Activated T-cell treated with anti-CD3 and anti-CD28 coated beads, Interleukin-2, amount 50 U/mL, for 4 hours (primary cell): ENCODE measurements at regions not wholly inside any gene's neighbourhood (a gene's known extent, or its start where the extent isn't known, plus 50 kb on each side); places are given as distances from the start of the nearest gene placed in this dataset.

ENCODE experiments used
- ATAC-seq, 2 donors: fragments of 200-7000 bp; cut with Tn5 transposase; one replicate each; pipeline ENCODE4 v1.10.0; 2021
- DNase-seq: peaks from one replicate; pipeline ENCODE4 v3.0.0-alpha.2; 2020
- H3K27me3 Mint-ChIP-seq: one replicate; pipeline ENCODE4 v1.8.0; 2021; ENCODE audit warnings: low read depth, mixed read lengths
- H3K36me3 Mint-ChIP-seq: one replicate; pipeline ENCODE4 v1.8.0; 2022; ENCODE audit warnings: mixed read lengths; ENCODE audit not compliant: insufficient read depth
- H3K4me1 Mint-ChIP-seq: one replicate; pipeline ENCODE4 v1.8.0; 2021; ENCODE audit warnings: low read depth, mixed read lengths
- H3K4me3 Mint-ChIP-seq: one replicate; pipeline ENCODE4 v1.8.0; 2021; ENCODE audit warnings: mild to moderate bottlenecking, moderate library complexity, mixed read lengths
- H3K9me3 Mint-ChIP-seq: one replicate; pipeline ENCODE4 v1.8.0; 2021; ENCODE audit warnings: mixed read lengths

DNA sequence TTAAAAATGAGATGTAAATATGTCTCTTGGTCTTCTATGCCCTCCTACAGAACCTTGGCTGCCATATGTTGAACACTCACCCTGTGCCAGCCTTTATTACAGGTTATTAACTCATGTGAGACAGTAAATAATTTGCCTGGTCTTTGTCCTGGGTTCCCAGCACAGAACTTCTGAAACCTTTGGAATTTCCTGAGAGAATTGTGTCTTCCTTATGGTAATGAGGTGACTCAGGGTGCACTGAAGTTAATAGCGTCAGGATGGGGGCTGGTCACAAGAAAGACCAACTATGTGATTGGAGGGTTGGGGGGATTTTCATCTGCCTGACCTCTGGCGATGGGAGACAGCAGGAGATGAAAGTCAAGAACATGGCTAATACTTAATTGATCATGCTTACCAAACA is 289.8 kb upstream of the STS start:
- no peak for ATAC-seq
- H3K4me1 Mint-ChIP-seq = no peaks in the 10 kb centered on the region
- peaks cover 3% of the 10 kb centered on the region for H3K9me3 Mint-ChIP-seq
- no peaks in the 10 kb centered on the region for H3K36me3 Mint-ChIP-seq
- no peak for DNase-seq
- H3K4me3 Mint-ChIP-seq = no peak overlapping the region
- no peaks in the 10 kb centered on the region for H3K27me3 Mint-ChIP-seq

DNA sequence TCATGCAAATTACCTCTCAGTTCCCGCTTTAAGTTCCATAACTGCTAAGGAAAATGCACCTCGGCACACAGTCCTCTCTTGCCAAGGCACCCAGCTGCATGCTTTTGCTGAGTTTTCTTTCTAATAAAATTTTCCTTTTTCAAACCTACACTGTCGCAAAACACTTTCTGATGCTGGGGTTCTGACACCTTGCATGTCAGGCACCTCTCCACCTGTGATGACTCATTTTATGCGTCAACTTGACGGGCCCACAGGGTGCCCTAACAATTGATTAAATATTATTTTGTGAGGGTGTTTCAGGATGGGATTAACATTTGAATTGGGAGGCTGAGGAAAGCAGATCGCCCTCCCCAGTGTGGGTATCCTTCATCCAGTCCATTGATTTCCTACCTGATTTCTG is 291.0 kb upstream of the STS start:
- Mint-ChIP-seq H3K4me3 (no peak overlapping the region), H3K4me1 (no peaks in the 10 kb centered on the region), H3K36me3 (no peaks in the 10 kb centered on the region), H3K27me3 (no peaks in the 10 kb centered on the region), H3K9me3 (peaks cover 3% of the 10 kb centered on the region)
- ATAC-seq (no peak), DNase-seq (no peak)

DNA sequence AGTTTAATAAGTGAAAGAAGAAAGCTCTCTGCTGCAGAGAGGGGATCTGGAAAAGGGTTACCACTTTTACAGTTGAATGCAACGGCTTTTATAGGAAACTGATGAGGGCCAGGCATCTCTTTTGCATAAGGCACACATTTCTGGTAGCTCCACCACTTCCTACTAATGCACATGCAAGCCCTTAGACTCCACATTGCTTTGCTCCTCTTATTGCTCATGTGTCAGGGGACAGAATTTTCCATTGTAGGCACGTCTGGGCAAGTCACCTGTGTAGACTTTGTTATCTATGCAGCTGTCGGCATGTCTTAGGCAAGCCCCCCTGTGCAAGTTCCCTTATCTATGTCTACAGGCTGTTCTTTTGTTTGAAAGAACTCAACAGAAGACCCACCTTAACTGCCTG is 294.6 kb upstream of the STS start:
- ATAC-seq (no peak), DNase-seq (no peak)
- no peaks in the 10 kb centered on the region for H3K27me3 Mint-ChIP-seq
- H3K4me3 Mint-ChIP-seq = no peak overlapping the region
- no peaks in the 10 kb centered on the region for H3K36me3 Mint-ChIP-seq
- H3K9me3 Mint-ChIP-seq = peaks cover 3% of the 10 kb centered on the region
- H3K4me1 Mint-ChIP-seq = no peaks in the 10 kb centered on the region

DNA sequence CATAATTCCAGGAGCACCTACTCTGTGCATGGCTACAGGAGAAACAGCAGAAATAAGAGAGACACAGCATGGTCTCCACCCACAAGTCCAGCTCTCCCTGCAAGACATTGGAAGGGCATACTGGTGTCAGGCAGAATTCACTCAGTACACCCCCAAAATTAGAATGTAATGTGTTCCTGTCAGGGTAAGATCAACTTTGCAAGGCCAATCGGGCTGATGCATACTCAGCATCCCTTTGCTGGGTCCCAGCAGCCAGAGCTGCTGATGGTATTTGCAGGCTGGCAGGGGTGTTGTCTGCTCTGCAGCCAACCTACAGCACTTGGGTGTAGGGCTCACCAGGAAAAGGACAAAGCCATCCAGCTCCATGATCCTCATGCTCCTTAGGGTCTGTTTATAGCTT is 295.4 kb upstream of the STS start:
- no peak for ATAC-seq
- H3K27me3 Mint-ChIP-seq = no peaks in the 10 kb centered on the region
- H3K9me3 Mint-ChIP-seq = peaks cover 3% of the 10 kb centered on the region
- H3K4me1 Mint-ChIP-seq = no peaks in the 10 kb centered on the region
- H3K4me3 Mint-ChIP-seq = no peak overlapping the region
- H3K36me3 Mint-ChIP-seq = no peaks in the 10 kb centered on the region
- no peak for DNase-seq

DNA sequence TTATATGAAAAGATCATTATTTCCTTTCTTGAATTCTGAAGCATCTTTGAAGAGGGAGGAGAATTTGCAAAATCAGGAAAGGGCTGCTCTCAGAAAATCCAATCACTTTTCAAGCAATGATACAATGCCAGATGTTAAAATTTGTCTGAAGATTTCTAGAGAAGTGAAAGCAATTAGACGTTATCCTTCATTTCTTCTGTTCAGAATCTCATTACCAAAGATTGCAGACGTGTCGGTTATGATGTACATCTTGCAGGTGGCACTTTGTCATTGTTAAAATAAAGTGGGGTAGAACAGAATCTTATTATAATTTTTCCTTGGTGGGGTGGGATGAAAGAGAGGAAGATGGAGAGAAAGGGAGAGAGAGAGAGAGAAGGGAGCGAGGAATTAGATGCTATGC is 296.4 kb upstream of the STS start:
- no peaks in the 10 kb centered on the region for H3K27me3 Mint-ChIP-seq

DNA sequence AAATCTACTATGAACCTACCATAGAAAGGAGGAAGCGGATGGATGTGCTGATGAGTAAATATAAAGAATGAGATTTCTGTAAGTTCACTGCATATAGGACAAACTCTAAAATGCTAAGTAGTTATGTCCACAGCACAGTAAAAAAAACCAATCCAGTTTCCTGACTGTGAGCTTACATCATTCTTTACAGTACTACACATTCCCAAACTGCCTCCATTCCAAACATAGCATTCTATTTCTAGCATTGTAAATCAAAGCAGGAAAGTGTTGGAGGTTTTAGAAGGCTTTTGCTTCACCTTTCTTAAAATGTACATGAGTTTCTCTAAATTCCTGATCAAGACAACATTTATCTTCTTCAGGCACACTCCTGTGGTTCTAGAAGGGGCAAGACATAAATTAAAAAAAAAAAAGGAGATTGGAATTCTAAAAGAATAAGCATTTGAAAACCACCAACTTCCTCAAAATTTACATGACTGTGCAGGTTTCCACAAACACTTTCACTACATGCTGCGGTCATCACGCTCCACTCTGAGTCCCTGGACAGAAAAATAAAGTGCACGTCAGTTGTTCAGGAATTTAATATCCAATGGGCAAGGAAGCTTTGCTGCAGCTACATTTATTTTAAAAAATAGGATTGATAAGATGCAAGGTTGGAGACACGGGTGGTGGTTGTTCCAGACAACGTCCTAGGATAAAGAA is 297.6 kb upstream of the STS start:
- no peak overlapping the region for H3K4me3 Mint-ChIP-seq
- ATAC-seq = no peak
- H3K27me3 Mint-ChIP-seq = no peaks in the 10 kb centered on the region
- H3K4me1 Mint-ChIP-seq = no peaks in the 10 kb centered on the region
- DNase-seq = no peak
- no peaks in the 10 kb centered on the region for H3K36me3 Mint-ChIP-seq
- H3K9me3 Mint-ChIP-seq = peaks cover 3% of the 10 kb centered on the region

More for the DNA sequence above, 296.4 kb upstream of the STS start:
- Mint-ChIP-seq H3K9me3 (peaks cover 3% of the 10 kb centered on the region), H3K4me1 (no peaks in the 10 kb centered on the region), H3K4me3 (no peak overlapping the region), H3K36me3 (no peaks in the 10 kb centered on the region)
- ATAC-seq = no peak
- DNase-seq = no peak

DNA sequence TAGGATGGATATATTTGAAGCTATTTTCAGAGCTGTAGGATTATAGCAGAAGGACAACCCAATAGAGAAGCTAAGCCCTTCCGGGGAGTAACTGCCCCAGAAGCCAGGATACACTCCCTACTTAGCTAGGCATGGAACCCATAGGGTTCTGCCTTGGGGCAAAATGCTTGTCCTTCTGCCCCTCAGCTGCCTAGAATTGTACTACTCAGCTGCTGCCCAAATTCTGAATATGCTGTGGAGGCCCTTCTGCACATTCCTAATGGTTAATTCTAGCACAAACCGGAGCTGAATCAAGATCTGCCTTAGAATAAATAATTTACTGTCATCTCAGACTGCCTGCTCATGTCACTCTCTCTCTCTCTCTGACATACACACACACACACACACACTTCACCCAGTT is 297.7 kb upstream of the VCX3A start:
- Mint-ChIP-seq H3K4me3 (no peak overlapping the region), H3K4me1 (no peaks in the 10 kb centered on the region), H3K36me3 (peaks cover 1% of the 10 kb centered on the region), H3K9me3 (no peaks in the 10 kb centered on the region), H3K27me3 (no peaks in the 10 kb centered on the region)
- DNase-seq = no peak
- ATAC-seq = no peak

DNA sequence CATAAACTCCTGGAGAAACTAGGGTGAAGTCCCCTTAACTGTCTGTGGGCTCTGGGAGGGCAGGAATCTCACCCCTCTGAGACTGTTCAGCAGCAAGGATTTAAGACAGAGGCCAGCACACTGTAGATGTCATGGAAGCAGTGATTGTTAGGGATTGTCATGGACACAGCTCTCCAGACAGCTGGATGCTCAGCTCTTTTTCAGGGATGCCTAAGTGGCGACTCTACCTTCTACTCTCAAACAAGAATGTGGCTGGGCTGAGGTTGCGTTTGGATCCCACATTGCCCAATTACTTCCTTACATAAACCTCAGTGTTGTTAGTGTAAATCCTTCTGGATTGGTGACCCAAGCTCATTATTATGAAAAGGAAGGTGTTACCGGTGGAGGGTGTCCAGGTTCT is 291.9 kb upstream of the VCX3A start:
- no peaks in the 10 kb centered on the region for H3K27me3 Mint-ChIP-seq
- no peak for ATAC-seq
- no peak overlapping the region for H3K4me3 Mint-ChIP-seq
- H3K4me1 Mint-ChIP-seq = no peaks in the 10 kb centered on the region
- H3K36me3 Mint-ChIP-seq = no peaks in the 10 kb centered on the region
- no peak for DNase-seq
- H3K9me3 Mint-ChIP-seq = no peaks in the 10 kb centered on the region

DNA sequence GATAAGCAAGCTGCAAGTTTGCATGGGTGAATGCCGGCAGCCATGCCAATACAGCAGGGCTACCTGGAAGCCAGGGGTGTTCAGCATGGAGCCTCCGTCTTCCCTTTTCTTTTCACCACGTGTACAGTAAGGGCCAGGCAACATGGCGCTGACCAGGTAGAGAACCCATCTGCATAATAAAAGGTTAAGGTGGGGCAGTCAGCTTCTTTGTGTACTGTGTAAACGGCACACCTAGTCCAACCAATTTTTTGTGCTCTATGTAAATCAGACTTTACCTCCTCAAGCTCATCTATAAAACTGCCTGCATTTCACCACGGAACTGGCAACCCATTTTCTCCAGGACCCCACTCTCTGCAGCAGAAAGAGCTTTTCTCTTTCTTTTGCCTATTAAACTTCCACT is 286.8 kb upstream of the VCX3A start:
- no peaks in the 10 kb centered on the region for H3K27me3 Mint-ChIP-seq
- no peaks in the 10 kb centered on the region for H3K9me3 Mint-ChIP-seq
- DNase-seq (no peak), ATAC-seq (no peak)
- no peaks in the 10 kb centered on the region for H3K36me3 Mint-ChIP-seq
- H3K4me3 Mint-ChIP-seq = no peak overlapping the region
- no peaks in the 10 kb centered on the region for H3K4me1 Mint-ChIP-seq

DNA sequence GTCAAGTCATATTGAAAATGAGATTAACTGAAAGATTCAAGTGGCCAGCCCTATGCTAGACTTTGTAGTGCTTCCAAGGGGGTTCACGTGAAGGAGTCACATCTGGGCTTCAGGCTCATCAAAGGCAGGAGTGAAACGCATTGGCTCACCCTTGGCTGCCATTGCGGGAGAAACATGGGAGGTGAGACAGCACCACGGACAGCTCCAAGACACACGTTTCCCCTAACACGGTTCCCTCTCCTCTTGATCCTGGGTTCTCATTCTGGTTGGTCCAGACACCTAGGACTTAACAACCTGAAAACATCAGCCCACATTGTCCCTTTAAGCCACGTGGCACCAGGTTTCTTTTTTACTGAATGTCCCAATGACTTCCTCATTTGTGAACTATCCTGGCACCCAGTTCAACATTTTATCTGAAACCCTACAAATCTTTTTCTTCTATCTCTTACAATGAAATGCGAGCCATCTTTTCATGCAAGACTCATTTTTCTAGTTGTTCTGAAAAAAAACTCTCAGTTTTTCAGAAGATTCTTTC is 279.0 kb upstream of the VCX3A start:
- no peak for ATAC-seq
- Mint-ChIP-seq H3K36me3 (no peaks in the 10 kb centered on the region), H3K4me1 (no peaks in the 10 kb centered on the region), H3K27me3 (no peaks in the 10 kb centered on the region), H3K4me3 (no peak overlapping the region), H3K9me3 (no peaks in the 10 kb centered on the region)
- no peak for DNase-seq

DNA sequence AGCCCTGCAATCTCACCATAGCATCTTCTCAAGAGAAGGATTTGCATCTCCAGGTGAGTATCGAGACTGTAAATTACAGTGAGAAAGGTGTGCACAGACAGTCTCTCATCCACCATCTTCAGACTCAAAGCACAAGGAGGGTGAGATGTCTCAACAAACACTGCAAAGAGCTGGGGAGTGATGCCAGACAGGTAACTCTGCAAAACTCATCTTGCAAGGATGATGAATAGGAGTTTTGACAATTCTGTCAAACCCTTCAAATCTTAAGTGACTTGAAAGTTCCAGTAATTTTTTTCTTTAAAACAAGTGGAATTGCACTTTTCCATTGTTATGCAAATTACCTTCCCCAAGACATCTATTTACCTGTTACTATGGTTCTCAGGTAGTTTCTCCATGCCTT is 277.2 kb upstream of the VCX3A start:
- H3K36me3 Mint-ChIP-seq = no peaks in the 10 kb centered on the region
- no peaks in the 10 kb centered on the region for H3K4me1 Mint-ChIP-seq
- H3K9me3 Mint-ChIP-seq = no peaks in the 10 kb centered on the region
- H3K27me3 Mint-ChIP-seq = no peaks in the 10 kb centered on the region
- DNase-seq (no peak), ATAC-seq (no peak)
- H3K4me3 Mint-ChIP-seq = no peak overlapping the region

DNA sequence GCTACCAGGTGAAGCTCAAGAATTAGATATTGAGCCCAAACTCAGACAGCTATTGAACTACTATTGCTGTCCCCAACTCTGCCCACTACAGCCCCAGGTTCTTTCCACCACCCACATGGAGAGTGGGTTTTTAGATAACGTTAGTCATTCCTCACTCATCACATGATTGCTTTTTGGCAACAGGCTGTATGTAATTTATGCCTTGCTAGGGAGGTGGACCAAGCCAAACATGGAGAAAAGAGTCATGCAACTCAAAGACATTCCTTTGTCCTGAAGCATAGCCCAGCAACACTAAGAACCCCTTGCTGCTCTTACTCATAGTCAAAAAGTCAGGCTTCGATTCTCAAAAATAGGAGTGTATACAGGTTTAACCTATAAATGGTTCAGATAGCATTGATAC is 275.9 kb upstream of the VCX3A start:
- no peaks in the 10 kb centered on the region for H3K27me3 Mint-ChIP-seq
- no peak for ATAC-seq
- no peaks in the 10 kb centered on the region for H3K4me1 Mint-ChIP-seq
- no peak for DNase-seq
- H3K9me3 Mint-ChIP-seq = no peaks in the 10 kb centered on the region
- H3K36me3 Mint-ChIP-seq = no peaks in the 10 kb centered on the region
- H3K4me3 Mint-ChIP-seq = no peak overlapping the region

DNA sequence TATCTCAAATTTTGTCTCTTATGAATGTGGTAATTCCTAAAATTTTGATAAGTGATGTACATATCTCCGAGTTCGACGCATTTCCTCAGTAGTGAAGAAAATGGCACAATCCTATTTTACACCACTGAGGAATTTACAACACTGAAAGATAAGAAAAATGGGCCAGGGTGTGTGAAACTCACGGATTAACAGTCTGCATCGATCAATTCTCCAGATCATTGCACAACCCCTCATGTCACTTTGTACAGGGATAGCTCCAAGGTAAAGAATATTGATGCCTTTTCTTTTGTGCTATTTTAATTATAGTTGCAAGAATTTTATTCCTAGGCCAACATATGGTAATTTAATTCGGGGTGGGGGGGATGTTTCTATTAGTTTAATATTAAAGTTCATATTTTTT is 268.7 kb upstream of the VCX3A start:
- H3K27me3 Mint-ChIP-seq = no peaks in the 10 kb centered on the region
- no peak overlapping the region for H3K4me3 Mint-ChIP-seq
- H3K9me3 Mint-ChIP-seq = no peaks in the 10 kb centered on the region
- no peaks in the 10 kb centered on the region for H3K4me1 Mint-ChIP-seq
- DNase-seq = no peak
- no peak for ATAC-seq
- no peaks in the 10 kb centered on the region for H3K36me3 Mint-ChIP-seq

DNA sequence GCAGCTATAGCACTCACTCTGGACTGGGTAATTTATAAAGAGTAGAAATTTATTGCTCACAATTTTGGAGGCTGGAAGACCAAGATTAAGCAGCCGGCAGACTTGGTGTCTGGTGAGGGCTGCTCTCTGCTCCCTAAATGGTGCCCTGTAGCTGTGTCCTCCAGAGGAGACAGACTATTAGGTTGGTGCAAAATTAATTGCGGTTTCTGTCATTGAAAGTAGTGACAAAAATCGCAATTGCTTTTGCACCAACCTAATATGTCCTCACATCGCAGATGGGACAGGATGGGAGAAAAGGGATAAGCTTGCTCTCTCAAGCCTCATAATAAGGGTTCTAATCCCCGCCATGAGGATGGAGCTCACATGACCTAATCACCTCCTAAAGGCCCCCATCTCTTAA is 258.1 kb upstream of the VCX3A start:
- Mint-ChIP-seq H3K4me3 (no peak overlapping the region), H3K4me1 (no peaks in the 10 kb centered on the region), H3K9me3 (no peaks in the 10 kb centered on the region), H3K36me3 (no peaks in the 10 kb centered on the region), H3K27me3 (no peaks in the 10 kb centered on the region)
- ATAC-seq (no peak), DNase-seq (no peak)

DNA sequence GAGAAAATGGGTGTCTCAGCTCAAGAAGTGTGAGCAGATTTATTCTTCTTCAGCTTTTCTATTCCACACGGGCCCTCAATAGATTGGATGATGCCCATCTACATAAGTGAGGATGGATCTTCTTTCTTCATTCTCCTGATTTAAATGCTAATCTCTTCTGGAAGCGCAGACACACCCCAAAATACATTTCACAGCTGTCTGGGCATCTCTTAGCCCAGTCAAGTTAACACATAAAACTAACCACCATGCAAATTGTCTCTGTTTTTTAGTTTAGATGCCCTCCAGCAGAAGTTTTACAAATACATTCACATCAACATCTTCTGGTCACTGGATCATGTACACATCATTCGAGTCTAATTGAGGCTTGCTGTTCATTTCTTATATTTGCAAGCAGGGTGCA is 249.0 kb upstream of the VCX3A start:
- DNase-seq = no peak
- Mint-ChIP-seq H3K4me3 (no peak overlapping the region), H3K36me3 (no peaks in the 10 kb centered on the region), H3K9me3 (no peaks in the 10 kb centered on the region), H3K4me1 (no peaks in the 10 kb centered on the region), H3K27me3 (no peaks in the 10 kb centered on the region)
- no peak for ATAC-seq

DNA sequence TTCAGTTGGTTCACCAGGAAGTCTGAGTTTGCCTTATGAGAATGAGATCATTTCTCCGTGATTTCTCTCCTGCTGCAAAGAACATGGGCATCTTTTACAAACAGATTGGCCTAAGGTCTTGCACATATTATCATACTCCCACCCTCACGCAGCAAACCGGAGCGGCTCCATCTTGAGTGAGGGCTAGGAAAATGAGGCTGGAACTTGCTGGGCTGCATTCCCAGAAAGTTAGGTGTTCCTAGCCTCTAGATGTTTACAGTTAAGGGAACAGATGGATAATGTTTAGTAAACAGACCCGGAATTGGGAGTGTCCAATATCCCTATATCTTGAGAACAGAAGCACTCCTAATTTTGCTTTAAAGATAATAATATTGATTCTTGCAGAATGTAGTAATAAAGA is 247.9 kb upstream of the VCX3A start:
- no peaks in the 10 kb centered on the region for H3K27me3 Mint-ChIP-seq
- H3K36me3 Mint-ChIP-seq = no peaks in the 10 kb centered on the region
- DNase-seq (no peak), ATAC-seq (no peak)
- H3K9me3 Mint-ChIP-seq = no peaks in the 10 kb centered on the region
- no peaks in the 10 kb centered on the region for H3K4me1 Mint-ChIP-seq
- no peak overlapping the region for H3K4me3 Mint-ChIP-seq
